ENCODE measurements at regions not wholly inside any gene's neighbourhood (a gene's known extent, or its start where the extent isn't known, plus 50 kb on each side); places are given as distances from the start of the nearest gene placed in this dataset.
"Not testable (repeated sequence)": the region's sequence is repeated elsewhere in the genome, so short reads cannot be mapped to it uniquely, and the experiment has no call there.

DNA sequence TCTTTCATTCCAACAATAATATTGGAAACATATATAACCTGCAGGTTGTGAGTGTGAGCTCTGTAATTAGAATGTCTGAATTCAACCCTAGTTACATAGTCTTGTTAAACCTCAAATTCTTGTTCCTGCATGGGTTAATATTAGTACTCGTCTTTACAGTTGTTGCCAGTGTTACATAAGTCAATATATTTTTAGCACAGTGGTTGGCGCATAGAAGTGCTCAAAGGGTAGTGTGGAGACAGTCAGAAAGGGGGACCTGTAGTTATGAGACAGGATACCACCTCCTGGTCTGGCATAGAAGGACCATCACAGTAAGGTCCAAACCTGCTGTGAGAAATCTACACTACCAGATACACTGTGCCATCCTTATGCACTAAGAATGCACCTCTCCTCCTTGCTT is 1045.9 kb upstream of the SLIT2 start:
- ChIA-PET POLR2A (no interaction called here), CTCF (no interaction called here)
- BruUV-seq (replicated peaks), result no TSS peak
- no peaks in the 10 kb centered on the region for H3K36me3 ChIP-seq (ENCODE audit: control insufficient read depth in 2 of 2, extremely low read depth in 1 of 2, insufficient read depth in 2 of 2, low read length in 2 of 2)
- DNase-seq (ENCODE audit: low read depth, low spot score) (no peak), FAIRE-seq (no peak)
- H3K4me1 ChIP-seq (ENCODE audit: control insufficient read depth, extremely low read depth, insufficient read depth, low read length), result no peaks in the 10 kb centered on the region
- dilution Hi-C loops (cut with MboI; ENCODE audit: extremely low pct_ligation_motif_present, low sequenced_read_pairs) (no loop called here), intact Hi-C loops (cut with micrococcal nuclease) (no loop called here)
- H3K27me3 ChIP-seq (ENCODE audit: control insufficient read depth in 2 of 2, insufficient read depth in 2 of 2, low read length in 2 of 2), result no peaks in the 10 kb centered on the region
- H3K9ac ChIP-seq (replicated peaks; ENCODE audit: extremely low read depth, insufficient read depth, low read length), result no peak overlapping the region
- no peaks in the 10 kb centered on the region for H3K9me1 ChIP-seq (replicated peaks; ENCODE audit: control insufficient read depth, extremely low read depth, insufficient read depth, low read length)
- no peaks in the 10 kb centered on the region for H3K79me2 ChIP-seq (ENCODE audit: control insufficient read depth, insufficient read depth, low read length)
- H3K4me2 ChIP-seq (ENCODE audit: insufficient read depth, low read length), result no peak overlapping the region
- TF ChIP-seq, protein P1, sequence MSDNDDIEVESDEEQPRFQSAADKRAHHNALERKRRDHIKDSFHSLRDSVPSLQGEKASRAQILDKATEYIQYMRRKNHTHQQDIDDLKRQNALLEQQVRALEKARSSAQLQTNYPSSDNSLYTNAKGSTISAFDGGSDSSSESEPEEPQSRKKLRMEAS (IDR thresholded peaks at IDR 0.05; ENCODE audit: insufficient read depth, insufficient read length), result no peak
- TF ChIP-seq MYC (IDR thresholded peaks at IDR 0.05; ENCODE audit: low read depth, low read length), result no peak
- no peak for TF ChIP-seq POLR2AphosphoS5 (IDR thresholded peaks at IDR 0.05; ENCODE audit: insufficient read depth, low read depth, low read length)
- TF ChIP-seq FOS (IDR thresholded peaks at IDR 0.05; ENCODE audit: borderline replicate concordance, insufficient read depth, low read length), result no peak
- no peak for TF ChIP-seq JUN (IDR thresholded peaks at IDR 0.05; ENCODE audit: borderline replicate concordance, insufficient read depth, insufficient read length, low read depth)
- no peak for TF ChIP-seq POLR2A (IDR thresholded peaks at IDR 0.05; ENCODE audit: low read depth, low read length)
- TF ChIP-seq EZH2 (IDR thresholded peaks at IDR 0.05; ENCODE audit: borderline replicate concordance, low read depth, low read length, severe bottlenecking), result no peak
- no peak for TF ChIP-seq GATA2 (IDR thresholded peaks at IDR 0.05; ENCODE audit: insufficient read depth, insufficient read length, low read depth, low read length)
- TF ChIP-seq, protein P2, sequence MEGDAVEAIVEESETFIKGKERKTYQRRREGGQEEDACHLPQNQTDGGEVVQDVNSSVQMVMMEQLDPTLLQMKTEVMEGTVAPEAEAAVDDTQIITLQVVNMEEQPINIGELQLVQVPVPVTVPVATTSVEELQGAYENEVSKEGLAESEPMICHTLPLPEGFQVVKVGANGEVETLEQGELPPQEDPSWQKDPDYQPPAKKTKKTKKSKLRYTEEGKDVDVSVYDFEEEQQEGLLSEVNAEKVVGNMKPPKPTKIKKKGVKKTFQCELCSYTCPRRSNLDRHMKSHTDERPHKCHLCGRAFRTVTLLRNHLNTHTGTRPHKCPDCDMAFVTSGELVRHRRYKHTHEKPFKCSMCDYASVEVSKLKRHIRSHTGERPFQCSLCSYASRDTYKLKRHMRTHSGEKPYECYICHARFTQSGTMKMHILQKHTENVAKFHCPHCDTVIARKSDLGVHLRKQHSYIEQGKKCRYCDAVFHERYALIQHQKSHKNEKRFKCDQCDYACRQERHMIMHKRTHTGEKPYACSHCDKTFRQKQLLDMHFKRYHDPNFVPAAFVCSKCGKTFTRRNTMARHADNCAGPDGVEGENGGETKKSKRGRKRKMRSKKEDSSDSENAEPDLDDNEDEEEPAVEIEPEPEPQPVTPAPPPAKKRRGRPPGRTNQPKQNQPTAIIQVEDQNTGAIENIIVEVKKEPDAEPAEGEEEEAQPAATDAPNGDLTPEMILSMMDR (IDR thresholded peaks at IDR 0.05; ENCODE audit: extremely low read depth in 1 of 2, insufficient read depth in 1 of 2, low read depth in 1 of 2, low read length in 2 of 2), result no peak
- no peak overlapping the region for H3K4me3 ChIP-seq (replicated peaks in 1 of 3; ENCODE audit: insufficient read depth in 1 of 3, low read depth in 1 of 3, low read length in 3 of 3)
- no peak overlapping the region for H2AFZ ChIP-seq (ENCODE audit: low read depth, low read length)
- H3K27ac ChIP-seq (ENCODE audit: insufficient read depth, low read depth, low read length), result no peak overlapping the region
- no peaks in the 10 kb centered on the region for H3K9me3 ChIP-seq (replicated peaks; ENCODE audit: control insufficient read depth, insufficient read depth, low read length)
- no peaks in the 10 kb centered on the region for H4K20me1 ChIP-seq (replicated peaks; ENCODE audit: control insufficient read depth, extremely low read depth, insufficient read depth, low read length)

DNA sequence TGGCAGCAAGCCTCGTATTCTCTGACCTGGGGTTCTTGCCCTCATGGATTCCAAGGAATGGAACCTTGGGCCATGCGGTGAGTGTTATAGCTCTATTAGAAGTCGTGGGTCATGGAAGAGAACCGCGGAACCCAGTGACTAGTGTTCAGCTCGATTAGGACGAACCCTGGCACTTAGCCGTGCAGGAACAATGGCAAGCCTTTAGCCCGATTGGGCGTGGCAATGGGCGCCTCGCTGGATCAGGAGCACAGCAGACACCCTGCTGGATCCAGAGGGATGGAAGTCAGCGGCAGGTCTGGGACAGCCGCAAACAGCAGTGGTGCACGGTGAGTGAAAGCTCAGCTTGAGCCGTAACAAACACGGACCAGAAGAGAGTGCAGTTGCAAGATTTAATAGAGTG is 1053.9 kb upstream of the SLIT2 start:
- dilution Hi-C loops (cut with MboI; ENCODE audit: extremely low pct_ligation_motif_present, low sequenced_read_pairs); FAIRE-seq: not testable (repeated sequence)

More for the DNA sequence above, 1053.9 kb upstream of the SLIT2 start:
- H3K9ac ChIP-seq (replicated peaks; ENCODE audit: extremely low read depth, insufficient read depth, low read length); H3K27ac ChIP-seq (ENCODE audit: insufficient read depth, low read depth, low read length); H4K20me1 ChIP-seq (replicated peaks; ENCODE audit: control insufficient read depth, extremely low read depth, insufficient read depth, low read length); POLR2A ChIA-PET; DNase-seq (ENCODE audit: low read depth, low spot score); H3K27me3 ChIP-seq (ENCODE audit: control insufficient read depth in 2 of 2, insufficient read depth in 2 of 2, low read length in 2 of 2); H2AFZ ChIP-seq (ENCODE audit: low read depth, low read length); H3K79me2 ChIP-seq (ENCODE audit: control insufficient read depth, insufficient read depth, low read length); H3K4me2 ChIP-seq (ENCODE audit: insufficient read depth, low read length); intact Hi-C loops (cut with micrococcal nuclease); H3K4me1 ChIP-seq (ENCODE audit: control insufficient read depth, extremely low read depth, insufficient read depth, low read length); H3K9me1 ChIP-seq (replicated peaks; ENCODE audit: control insufficient read depth, extremely low read depth, insufficient read depth, low read length); H3K4me3 ChIP-seq (replicated peaks in 1 of 3; ENCODE audit: insufficient read depth in 1 of 3, low read depth in 1 of 3, low read length in 3 of 3); H3K9me3 ChIP-seq (replicated peaks; ENCODE audit: control insufficient read depth, insufficient read depth, low read length); H3K36me3 ChIP-seq (ENCODE audit: control insufficient read depth in 2 of 2, extremely low read depth in 1 of 2, insufficient read depth in 2 of 2, low read length in 2 of 2); BruUV-seq (replicated peaks): not testable (repeated sequence)
- CTCF ChIA-PET, result interaction anchor here (1.1 kb wide), 1 partner anchor 9 kb away, joined by 3 read pairs; no protein-coding TSS in a partner anchor

All from endothelial cell of umbilical vein (primary cell).